Left ventricle myocardium inferior (tissue), 1 donor: ENCODE measurements at regions not wholly inside any gene's neighbourhood (a gene's known extent, or its start where the extent isn't known, plus 50 kb on each side); places are given as distances from the start of the nearest gene placed in this dataset.

ENCODE experiments used
- DNase-seq: peaks from one replicate; pipeline ENCODE4 v3.0.0-alpha.2; 2020
- H3K27ac ChIP-seq: fragments of 200-600 bp; replicated peaks from 2 replicates; pipeline ENCODE4 v1.8.0; 2021
- H3K27me3 ChIP-seq: fragments of 200-600 bp; 2 replicates; pipeline ENCODE4 v1.8.0; 2021; ENCODE audit warnings: low read depth
- H3K36me3 ChIP-seq: fragments of 200-600 bp; 2 replicates; pipeline ENCODE4 v1.8.0; 2021
- H3K4me1 ChIP-seq: fragments of 200-600 bp; 2 replicates; pipeline ENCODE4 v1.8.0; 2021
- H3K4me3 ChIP-seq: fragments of 200-600 bp; 2 replicates; pipeline ENCODE4 v1.8.0; 2021; ENCODE audit warnings: mild to moderate bottlenecking, moderate library complexity
- H3K9me3 ChIP-seq: fragments of 200-600 bp; replicated peaks from 2 replicates; pipeline ENCODE4 v1.8.0; 2021
- intact Hi-C: fragments of 100-400 bp; cut with micrococcal nuclease; formaldehyde crosslinking; loops from one replicate; pipeline ENCODE4 v1.11.0; 2022
- TF ChIP-seq, protein P1 (sequence below): fragments of 200-600 bp; IDR thresholded peaks from 2 replicates; pipeline ENCODE4 v1.8.0; 2021; ENCODE audit warnings: antibody characterized with exemption, mild to moderate bottlenecking, borderline replicate concordance
- donor health status: DM: no; HTN: yes; CAD: no; lungs with severe emphysema.

GRCh38 chr18:27688581-27688980 is 488.3 kb downstream of the CDH2 start:
- TF ChIP-seq, protein P1, sequence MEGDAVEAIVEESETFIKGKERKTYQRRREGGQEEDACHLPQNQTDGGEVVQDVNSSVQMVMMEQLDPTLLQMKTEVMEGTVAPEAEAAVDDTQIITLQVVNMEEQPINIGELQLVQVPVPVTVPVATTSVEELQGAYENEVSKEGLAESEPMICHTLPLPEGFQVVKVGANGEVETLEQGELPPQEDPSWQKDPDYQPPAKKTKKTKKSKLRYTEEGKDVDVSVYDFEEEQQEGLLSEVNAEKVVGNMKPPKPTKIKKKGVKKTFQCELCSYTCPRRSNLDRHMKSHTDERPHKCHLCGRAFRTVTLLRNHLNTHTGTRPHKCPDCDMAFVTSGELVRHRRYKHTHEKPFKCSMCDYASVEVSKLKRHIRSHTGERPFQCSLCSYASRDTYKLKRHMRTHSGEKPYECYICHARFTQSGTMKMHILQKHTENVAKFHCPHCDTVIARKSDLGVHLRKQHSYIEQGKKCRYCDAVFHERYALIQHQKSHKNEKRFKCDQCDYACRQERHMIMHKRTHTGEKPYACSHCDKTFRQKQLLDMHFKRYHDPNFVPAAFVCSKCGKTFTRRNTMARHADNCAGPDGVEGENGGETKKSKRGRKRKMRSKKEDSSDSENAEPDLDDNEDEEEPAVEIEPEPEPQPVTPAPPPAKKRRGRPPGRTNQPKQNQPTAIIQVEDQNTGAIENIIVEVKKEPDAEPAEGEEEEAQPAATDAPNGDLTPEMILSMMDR: no peak
- intact Hi-C loops: no loop called here

DNA sequence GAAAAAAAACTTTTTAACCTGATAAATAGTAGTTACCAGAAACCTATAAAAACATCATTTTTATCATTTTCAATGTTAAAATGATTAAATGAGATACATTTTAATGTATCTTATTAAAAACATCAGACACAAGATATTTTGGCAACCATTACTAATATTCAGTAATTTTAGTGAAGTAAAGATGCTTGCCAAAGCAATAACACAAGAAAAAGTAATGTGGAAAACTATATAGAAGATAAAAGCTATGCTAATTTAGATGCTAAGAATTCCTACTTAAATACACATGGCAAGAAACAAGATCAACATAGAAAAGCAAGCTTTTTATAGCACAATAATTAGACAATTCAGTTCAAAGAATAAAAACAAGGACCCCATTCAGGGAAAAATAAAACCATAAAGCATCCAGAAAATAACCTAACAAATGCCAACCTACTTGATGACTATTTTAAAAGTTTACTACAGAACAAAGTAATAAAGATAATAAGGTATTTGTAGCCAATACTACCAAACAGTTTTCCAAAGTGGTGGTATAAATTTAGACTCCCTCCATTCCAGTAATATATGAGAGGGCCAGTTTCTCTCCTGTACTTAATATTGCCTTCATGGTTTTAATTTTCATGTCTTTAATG is 489.5 kb downstream of the CDH2 start:
- no peaks in the 10 kb centered on the region for H3K36me3 ChIP-seq
- no peak overlapping the region for H3K4me3 ChIP-seq
- no peak overlapping the region for H3K27ac ChIP-seq
- intact Hi-C loops: no loop called here
- peaks cover 17% of the 10 kb centered on the region for H3K9me3 ChIP-seq
- TF ChIP-seq, protein P1: no peak
- H3K4me1 ChIP-seq: peaks cover 9% of the 10 kb centered on the region
- no peaks in the 10 kb centered on the region for H3K27me3 ChIP-seq
- no peak for DNase-seq

More at GRCh38 chr18:27688581-27688980, 488.3 kb downstream of the CDH2 start:
- no peak overlapping the region for H3K4me3 ChIP-seq
- H3K4me1 ChIP-seq: peaks cover 9% of the 10 kb centered on the region
- no peaks in the 10 kb centered on the region for H3K27me3 ChIP-seq
- H3K36me3 ChIP-seq: no peaks in the 10 kb centered on the region
- peaks cover 20% of the 10 kb centered on the region for H3K9me3 ChIP-seq
- no peak overlapping the region for H3K27ac ChIP-seq
- no peak for DNase-seq

GRCh38 chr18:27685807-27686412 is 491.0 kb downstream of the CDH2 start:
- Histone ChIP-seq H3K9me3 (peaks cover 17% of the 10 kb centered on the region), H3K36me3 (no peaks in the 10 kb centered on the region), H3K27me3 (no peaks in the 10 kb centered on the region), H3K27ac (no peak overlapping the region), H3K4me3 (no peak overlapping the region), H3K4me1 (peaks cover 9% of the 10 kb centered on the region)
- TF ChIP-seq, protein P1: peak; percentile 66
- intact Hi-C loops: no loop called here
- DNase-seq: no peak

GRCh38 chr18:27685091-27685490 is 491.8 kb downstream of the CDH2 start:
- Histone ChIP-seq H3K27me3 (no peaks in the 10 kb centered on the region), H3K4me1 (peaks cover 9% of the 10 kb centered on the region), H3K27ac (no peak overlapping the region), H3K9me3 (peaks cover 17% of the 10 kb centered on the region), H3K4me3 (no peak overlapping the region), H3K36me3 (no peaks in the 10 kb centered on the region)
- TF ChIP-seq, protein P1: no peak
- no peak for DNase-seq
- intact Hi-C loops: no loop called here

GRCh38 chr18:27674411-27674810 is 489.3 kb upstream of the CHST9 start:
- Histone ChIP-seq H3K9me3 (no peaks in the 10 kb centered on the region), H3K27me3 (no peaks in the 10 kb centered on the region), H3K27ac (no peak overlapping the region), H3K4me3 (no peak overlapping the region), H3K4me1 (no peaks in the 10 kb centered on the region), H3K36me3 (no peaks in the 10 kb centered on the region)
- DNase-seq: no peak
- TF ChIP-seq, protein P1: no peak
- intact Hi-C loops: no loop called here
